Peyer's patch (tissue), 4 donors: ENCODE measurements at regions not wholly inside any gene's neighbourhood (a gene's known extent, or its start where the extent isn't known, plus 50 kb on each side); places are given as distances from the start of the nearest gene placed in this dataset.

Experiments
- POLR2A ChIP-seq, 2 donors: fragments of 450-650 bp; IDR thresholded peaks; one replicate each; pipeline ENCODE4 v1.5.1; 2017; ENCODE audit warnings: antibody characterized with exemption in 2 of 2, mild to moderate bottlenecking in 2 of 2, moderate library complexity in 2 of 2
- TF ChIP-seq, protein P1 (sequence below), 6 experiments: fragments of 450-650 bp in 4 of 6; fragments of 200-600 bp in 2 of 6; sonication (generic) in 1 of 6; IDR thresholded peaks; one replicate each; pipeline ENCODE4 v1.5.1; 2017 to 2019; ENCODE audit warnings: antibody characterized with exemption in 6 of 6, mild to moderate bottlenecking in 3 of 6, moderate library complexity in 1 of 6

DNA sequence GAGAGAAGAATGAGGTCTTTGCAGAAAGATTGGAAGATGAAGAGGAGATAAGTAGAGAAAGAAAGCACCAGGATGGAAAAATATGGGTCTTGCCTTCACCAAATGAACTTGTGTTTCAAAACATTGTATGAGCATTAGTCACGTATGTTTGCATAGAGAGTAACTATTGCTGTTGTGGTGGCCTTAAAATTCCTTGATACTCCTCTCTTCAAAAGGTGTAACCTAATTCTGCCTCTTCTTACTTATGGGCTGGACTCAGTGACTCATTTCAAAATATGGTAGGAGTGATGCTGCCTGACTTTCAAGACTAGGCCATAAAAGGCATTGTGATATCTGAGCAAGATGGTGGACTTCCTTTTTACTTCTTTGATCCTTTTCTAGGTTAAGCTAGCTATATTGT lies 228.7 kb upstream of the ZNF385D start:
- TF ChIP-seq, protein P1, sequence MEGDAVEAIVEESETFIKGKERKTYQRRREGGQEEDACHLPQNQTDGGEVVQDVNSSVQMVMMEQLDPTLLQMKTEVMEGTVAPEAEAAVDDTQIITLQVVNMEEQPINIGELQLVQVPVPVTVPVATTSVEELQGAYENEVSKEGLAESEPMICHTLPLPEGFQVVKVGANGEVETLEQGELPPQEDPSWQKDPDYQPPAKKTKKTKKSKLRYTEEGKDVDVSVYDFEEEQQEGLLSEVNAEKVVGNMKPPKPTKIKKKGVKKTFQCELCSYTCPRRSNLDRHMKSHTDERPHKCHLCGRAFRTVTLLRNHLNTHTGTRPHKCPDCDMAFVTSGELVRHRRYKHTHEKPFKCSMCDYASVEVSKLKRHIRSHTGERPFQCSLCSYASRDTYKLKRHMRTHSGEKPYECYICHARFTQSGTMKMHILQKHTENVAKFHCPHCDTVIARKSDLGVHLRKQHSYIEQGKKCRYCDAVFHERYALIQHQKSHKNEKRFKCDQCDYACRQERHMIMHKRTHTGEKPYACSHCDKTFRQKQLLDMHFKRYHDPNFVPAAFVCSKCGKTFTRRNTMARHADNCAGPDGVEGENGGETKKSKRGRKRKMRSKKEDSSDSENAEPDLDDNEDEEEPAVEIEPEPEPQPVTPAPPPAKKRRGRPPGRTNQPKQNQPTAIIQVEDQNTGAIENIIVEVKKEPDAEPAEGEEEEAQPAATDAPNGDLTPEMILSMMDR (IDR thresholded peaks at IDR 0.05), result no peak
- TF ChIP-seq POLR2A (IDR thresholded peaks at IDR 0.05), result no peak
